HG02840 (cell line): ENCODE measurements at regions not wholly inside any gene's neighbourhood (a gene's known extent, or its start where the extent isn't known, plus 50 kb on each side); places are given as distances from the start of the nearest gene placed in this dataset.

Experiments
- ATAC-seq: cut with Tn5 transposase; IDR thresholded peaks from one replicate; pipeline ENCODE4 v1.9.1; 2021; ENCODE audit warnings: mild to moderate bottlenecking, moderate library complexity, moderate number of reproducible peaks; ENCODE audit not compliant: unreplicated experiment, low FRiP score

- ATAC-seq = no peak
These were observed 62.6 kb upstream of the SEMA6A start for GRCh38 chr5:116637149-116637740.

GRCh38 chr5:116632890-116633289 is 58.3 kb upstream of the SEMA6A start:
- ATAC-seq = no peak

- no peak for ATAC-seq
These were observed 56.5 kb upstream of the SEMA6A start for GRCh38 chr5:116631147-116631546.

GRCh38 chr5:116629168-116629567 is 54.5 kb upstream of the SEMA6A start:
- ATAC-seq = no peak

- ATAC-seq = peak; percentile 61
These were observed 52.5 kb upstream of the SEMA6A start for GRCh38 chr5:116626945-116627679.

GRCh38 chr5:116626272-116626723 is 51.7 kb upstream of the SEMA6A start:
- no peak for ATAC-seq
